GM21423 (cell line): ENCODE measurements at regions not wholly inside any gene's neighbourhood (a gene's known extent, or its start where the extent isn't known, plus 50 kb on each side); places are given as distances from the start of the nearest gene placed in this dataset.
A peak's percentile ranks its signal among the peaks of the same experiment; 100 is the strongest.

Source experiments
- ATAC-seq: cut with Tn5 transposase; IDR thresholded peaks from one replicate; pipeline ENCODE4 v1.9.1; 2021; ENCODE audit warnings: mild to moderate bottlenecking, moderate library complexity; ENCODE audit not compliant: unreplicated experiment

GRCh38 chr6:23396949-23397348 is 729.1 kb upstream of the NRSN1 start:
- ATAC-seq = no peak

DNA sequence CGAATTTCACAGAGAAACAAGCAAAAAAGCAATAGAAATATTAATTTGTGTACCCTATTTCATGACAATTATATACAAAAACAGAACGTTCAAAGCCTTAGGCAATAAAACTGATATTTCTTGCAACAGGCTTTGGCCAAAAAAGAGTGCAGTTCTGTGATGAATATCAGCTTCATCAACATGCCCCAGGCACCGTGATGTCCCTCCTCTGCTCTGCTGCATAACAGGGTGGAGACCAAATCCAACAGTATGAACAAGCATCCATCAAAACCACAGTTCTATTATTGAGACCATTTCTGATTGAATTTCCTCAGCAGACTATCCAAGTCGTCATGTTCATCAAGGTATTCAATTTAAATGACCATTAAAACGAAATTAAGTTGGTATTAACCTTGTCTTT is 722.6 kb upstream of the NRSN1 start:
- no peak for ATAC-seq

- no peak for ATAC-seq
Observed at GRCh38 chr6:23409531-23409930, 716.5 kb upstream of the NRSN1 start.

GRCh38 chr6:23410439-23410838 is 715.6 kb upstream of the NRSN1 start:
- ATAC-seq = no peak

DNA sequence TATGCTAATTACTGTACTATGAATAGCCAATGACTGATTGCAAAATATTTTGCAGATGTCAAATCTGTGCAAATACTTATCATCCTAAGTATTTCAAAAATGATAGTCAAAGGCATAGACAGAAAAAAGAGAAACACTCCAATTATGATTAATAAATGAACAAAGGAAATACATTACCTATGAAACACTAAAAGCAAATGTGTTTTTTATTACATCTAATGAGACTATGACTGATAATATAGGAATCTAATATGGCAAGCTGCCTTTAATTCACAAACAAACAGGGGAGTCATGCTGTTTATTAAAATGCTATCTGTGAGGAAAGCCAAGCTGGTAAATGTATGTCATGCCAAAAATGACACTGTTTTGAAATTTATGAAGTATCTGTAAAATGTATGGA is 713.2 kb upstream of the NRSN1 start:
- no peak for ATAC-seq

- peak; percentile 13 for ATAC-seq
Observed at GRCh38 chr6:23413327-23414050, 712.5 kb upstream of the NRSN1 start.

DNA sequence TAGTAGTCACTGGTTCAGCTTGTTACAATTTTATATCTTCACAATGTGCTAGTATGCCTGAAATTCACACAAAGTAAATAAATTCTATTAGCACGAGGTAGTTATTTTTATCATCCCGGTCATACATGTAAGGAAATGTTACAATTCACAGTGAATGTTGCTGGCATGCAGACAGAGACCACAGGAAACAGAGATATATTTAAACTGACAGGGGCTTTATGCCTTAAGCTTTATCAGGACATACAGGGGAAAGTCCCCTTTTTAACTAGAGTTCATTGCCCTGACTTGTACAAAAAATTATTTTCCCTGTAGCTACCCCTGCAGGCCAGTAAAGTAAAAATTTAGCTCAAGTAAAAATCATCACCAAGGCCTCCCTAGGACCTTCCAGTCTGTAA is 712.0 kb upstream of the NRSN1 start:
- peak; percentile 76 for ATAC-seq

- no peak for ATAC-seq
Observed at GRCh38 chr6:23414922-23415321, 711.1 kb upstream of the NRSN1 start.

DNA sequence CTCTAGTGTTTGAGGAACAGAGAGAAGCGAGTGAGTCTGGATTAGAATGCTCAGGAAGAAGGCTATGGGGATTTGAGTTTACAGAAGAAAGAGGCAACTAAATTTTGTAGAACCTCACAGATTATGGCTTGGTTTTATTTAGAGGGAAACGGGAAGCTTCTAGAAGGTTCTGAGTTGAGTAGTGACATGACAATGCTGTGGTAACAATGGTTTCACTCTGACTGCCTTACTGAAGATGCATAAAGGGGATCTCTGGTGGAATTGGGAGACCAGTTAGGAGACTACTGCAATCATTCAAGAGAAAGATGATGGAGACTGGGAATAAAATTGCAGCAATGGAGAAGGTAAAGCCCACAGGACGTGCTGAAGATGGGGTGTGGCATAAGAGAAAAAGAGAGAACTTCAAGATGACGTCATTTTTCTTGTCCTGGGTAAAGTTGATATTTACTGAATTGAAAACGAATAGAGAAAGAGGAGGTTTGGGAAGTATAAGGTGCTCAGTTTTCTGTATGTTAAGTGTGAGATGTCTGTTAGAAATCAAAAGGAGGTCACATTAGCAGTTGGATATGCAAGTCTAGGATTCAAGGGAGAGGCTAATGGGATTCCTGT is 710.1 kb upstream of the NRSN1 start:
- ATAC-seq = no peak

GRCh38 chr6:23417133-23417532 is 708.9 kb upstream of the NRSN1 start:
- no peak for ATAC-seq

DNA sequence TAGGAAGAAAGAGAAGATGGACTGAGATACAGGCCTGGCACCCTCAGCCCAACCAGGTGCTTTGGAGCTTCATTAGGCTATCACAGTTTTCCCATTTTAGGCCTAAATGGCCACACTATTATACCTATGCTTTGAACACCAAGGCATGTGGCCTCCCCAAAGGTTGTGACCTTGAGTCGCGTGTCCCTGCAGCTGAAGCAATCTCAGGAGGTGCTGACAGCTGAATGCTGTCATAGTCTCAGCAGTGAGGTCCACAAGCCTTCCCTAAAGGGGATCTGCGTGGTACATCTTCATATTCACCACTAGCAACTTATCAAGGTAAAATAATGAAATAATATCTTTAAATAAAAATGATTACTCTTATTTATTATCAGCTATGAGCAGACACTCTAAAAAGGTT is 707.9 kb upstream of the NRSN1 start:
- no peak for ATAC-seq

DNA sequence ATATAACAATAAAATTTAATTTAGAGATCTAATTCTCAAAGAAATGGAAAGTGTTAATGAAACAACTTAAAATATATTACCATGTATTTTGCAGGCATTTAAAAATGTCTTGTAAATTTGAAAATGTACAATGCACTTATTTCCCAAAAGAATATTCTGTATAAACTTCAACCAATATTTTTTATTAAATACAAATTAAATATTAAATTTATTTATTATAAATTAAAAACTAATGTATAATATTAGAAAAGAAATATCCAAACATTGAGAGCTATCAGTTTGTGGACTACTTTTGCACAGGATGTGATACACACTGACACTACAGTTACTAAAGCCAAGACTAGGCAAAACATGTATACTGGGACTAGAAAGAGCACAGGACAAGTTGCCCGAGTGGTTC is 707.0 kb upstream of the NRSN1 start:
- no peak for ATAC-seq

- no peak for ATAC-seq
Observed at GRCh38 chr6:23420659-23421350, 705.2 kb upstream of the NRSN1 start.

DNA sequence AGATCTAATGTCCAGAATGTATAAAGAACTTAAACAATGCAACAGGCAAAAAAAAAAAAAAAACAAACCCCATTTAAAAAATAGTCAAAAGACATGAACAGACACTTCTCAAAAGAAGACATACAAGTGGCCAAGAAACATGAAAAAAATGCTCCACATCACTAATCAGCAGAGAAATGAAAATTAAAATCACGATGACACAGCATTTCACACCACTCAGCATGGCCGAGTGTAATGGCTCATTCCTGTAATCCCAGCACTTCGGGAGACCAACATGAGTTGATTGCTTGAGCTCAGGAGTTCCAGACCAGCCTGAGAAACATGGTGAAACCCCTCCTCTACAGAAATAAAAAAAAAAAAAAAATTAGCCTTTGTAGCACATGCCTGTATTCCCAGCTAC is 701.4 kb upstream of the NRSN1 start:
- ATAC-seq = no peak

GRCh38 chr6:23435126-23435525 is 690.9 kb upstream of the NRSN1 start:
- ATAC-seq = no peak

DNA sequence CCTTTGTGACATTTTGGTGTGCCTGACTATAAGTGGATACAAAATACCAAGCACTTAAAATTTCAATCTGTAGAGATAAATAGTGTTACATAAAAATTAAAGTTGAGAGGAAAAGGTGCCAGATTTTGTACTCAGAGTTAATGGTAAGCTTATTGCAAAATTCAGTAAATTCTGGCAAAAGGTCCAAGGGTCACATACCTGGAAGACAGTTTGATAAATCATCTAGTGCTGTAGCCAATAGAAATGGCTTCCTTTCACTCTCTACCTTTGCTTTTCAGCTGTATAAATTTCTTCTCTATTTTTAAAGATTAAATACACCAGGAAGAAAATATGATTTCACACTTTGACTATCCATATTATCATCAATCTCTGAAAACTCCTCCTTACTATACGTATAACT is 690.2 kb upstream of the NRSN1 start:
- no peak for ATAC-seq

DNA sequence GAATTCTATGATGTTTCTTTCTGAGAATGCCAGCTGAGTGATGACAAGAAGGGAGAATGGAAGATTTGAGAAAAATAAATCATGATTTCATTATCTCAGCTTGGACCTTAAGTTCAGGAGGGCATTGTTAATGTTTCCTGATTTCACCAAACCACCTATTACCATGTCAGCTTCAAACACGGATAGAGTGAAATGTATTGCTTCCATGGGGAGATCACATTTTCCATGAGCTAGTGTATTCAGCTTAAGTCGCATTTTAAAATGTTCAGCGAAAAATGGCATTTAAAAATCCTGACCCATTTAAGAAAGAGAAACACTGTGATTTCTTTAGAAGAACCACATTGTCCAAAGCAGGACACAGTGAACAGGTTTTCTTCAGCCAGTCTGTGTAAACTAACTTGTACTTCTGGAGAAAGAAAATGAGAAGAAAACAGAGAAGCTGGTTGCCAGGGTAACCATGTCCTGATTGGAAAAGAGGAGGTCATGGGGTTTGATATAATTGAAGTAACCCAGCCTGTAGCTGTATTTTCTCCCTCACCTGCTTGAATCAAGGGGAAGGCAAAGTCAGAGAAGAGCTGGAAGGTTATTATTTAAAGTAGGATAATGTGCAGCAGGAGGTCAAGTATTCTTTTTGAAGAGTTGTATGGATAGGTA is 684.1 kb upstream of the NRSN1 start:
- no peak for ATAC-seq

- no peak for ATAC-seq
Observed at GRCh38 chr6:23445157-23445710, 680.8 kb upstream of the NRSN1 start.

DNA sequence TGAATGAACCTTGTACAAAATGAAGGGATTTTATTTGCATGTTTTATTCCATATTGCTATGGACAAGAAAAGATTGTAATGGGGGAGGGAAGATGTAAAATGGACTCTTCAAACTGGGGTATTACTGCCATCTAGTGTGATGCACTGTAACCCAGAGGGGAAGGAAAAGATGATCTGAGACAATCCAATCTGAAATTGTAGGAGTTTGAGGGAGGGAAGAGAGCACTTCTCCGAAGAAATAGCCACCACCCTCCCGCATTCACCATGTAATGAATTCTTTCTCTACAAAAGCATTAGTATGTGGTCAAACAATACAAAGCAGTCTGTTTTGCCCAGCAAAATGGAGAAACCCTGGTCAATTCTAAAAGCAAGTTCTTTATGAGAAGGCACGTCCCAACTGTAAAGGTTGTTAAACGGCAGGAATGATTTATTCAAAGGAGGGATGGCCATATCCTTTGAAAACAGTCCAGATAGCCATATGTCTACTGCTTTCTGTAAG is 679.5 kb upstream of the NRSN1 start:
- no peak for ATAC-seq

DNA sequence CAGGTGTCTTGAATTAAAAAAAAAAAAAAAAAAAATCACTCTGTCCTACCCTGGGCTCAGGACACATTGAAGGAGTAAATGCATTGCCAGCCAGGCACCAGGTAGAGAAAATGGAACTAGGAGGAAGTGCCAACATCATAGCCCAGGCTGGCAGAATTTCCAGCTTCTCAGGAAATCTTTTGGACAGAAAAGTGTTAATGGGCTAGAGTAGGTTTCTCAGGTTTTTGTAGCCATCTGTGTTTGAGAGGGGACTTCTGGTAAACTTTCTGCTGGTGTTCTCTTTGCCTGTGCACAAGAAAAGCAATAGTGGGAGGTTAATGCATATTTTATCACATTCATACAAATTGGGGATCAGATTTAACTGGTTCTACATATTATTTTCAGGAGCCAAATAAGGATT is 678.3 kb upstream of the NRSN1 start:
- no peak for ATAC-seq

- no peak for ATAC-seq
Observed at GRCh38 chr6:23448281-23448680, 677.7 kb upstream of the NRSN1 start.
